KBM-7 (cell line): ENCODE measurements at regions not wholly inside any gene's neighbourhood (a gene's known extent, or its start where the extent isn't known, plus 50 kb on each side); places are given as distances from the start of the nearest gene placed in this dataset.

Experiments used
- DNase-seq: peaks from one replicate; pipeline ENCODE4 v3.0.0-alpha.2; 2015
- in situ Hi-C: fragments of 300-500 bp; cut with MboI; formaldehyde crosslinking; loops from 2 replicates; pipeline ENCODE4 v1.14.3; 2020; ENCODE audit warnings: low sequenced_read_pairs, low pct_unique_long_range_greater_than_20kb, mixed read lengths

- in situ Hi-C loops, result no loop called here
These were observed 227.5 kb downstream of the TTC32 start for GRCh38 chr2:19674051-19675002.

GRCh38 chr2:19673213-19673791, 228.5 kb downstream of the TTC32 start:
- DNase-seq, result no peak
- in situ Hi-C loops, result no loop called here

More at GRCh38 chr2:19674051-19675002, 227.5 kb downstream of the TTC32 start:
- DNase-seq, result no peak

GRCh38 chr2:19671916-19672315, 229.9 kb downstream of the TTC32 start:
- in situ Hi-C loops, result no loop called here
- no peak for DNase-seq

DNA sequence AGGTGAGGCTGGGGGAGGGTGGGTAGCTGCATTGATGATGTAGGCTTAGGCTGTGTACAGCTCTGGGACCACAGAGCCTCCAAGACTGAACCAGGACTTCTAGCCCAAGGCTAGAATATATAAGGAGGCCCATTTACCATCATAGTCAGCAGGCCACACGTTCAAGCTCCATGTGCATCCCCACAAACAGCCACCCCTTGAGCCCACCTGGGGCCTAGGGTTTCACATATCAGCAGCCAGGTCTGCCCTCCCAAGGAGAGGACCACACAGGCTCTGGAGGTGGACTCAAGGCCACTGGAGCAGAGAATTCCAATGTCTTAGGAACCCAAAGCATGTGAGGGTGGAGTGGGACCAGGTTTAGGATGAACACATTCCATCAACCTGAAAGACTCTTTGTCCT, 230.5 kb downstream of the TTC32 start:
- in situ Hi-C loops, result no loop called here
- DNase-seq, result no peak

- in situ Hi-C loops, result no loop called here
- no peak for DNase-seq
These were observed 231.5 kb downstream of the TTC32 start for GRCh38 chr2:19670303-19670702.

DNA sequence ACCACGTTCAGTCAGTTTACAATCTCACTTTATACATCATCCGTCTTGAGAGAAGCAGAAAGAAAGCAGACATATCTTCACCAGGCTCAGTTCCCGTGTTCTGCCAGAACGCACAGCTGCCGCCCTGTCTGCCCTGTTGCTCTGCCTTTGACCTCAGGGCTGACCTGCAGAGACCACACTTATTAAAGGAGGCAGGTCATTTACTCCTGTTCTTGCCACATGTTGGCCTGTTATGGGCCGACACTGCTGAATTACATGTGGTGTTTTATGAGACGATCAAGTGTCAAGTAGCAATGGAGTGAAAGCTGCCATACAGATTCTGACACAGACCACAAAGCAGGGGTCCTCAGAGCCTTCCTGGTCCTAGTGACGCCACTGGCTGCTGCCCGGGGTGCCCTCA, 232.2 kb downstream of the TTC32 start:
- in situ Hi-C loops, result no loop called here

DNA sequence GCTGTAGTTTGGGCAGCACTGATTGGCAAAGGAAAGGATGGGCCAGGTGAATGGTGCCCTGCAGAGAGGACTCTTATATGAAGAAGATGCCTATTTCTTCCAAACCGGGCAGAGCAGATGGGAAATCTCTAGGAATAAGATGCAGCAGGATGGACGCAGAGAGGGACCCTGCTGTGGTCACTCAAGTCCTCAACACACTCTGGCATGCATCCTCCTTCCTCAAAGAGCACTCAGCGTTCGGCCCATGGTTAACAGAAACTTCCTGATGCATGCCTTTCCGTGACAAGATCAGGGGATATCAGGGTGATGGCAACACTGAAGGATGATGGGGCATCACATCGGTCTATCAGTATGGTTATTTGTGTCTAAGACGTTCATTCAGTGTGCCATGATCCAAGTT, 232.7 kb downstream of the TTC32 start:
- no peak for DNase-seq
- in situ Hi-C loops, result no loop called here

More for the DNA sequence above, 232.2 kb downstream of the TTC32 start:
- DNase-seq, result no peak

DNA sequence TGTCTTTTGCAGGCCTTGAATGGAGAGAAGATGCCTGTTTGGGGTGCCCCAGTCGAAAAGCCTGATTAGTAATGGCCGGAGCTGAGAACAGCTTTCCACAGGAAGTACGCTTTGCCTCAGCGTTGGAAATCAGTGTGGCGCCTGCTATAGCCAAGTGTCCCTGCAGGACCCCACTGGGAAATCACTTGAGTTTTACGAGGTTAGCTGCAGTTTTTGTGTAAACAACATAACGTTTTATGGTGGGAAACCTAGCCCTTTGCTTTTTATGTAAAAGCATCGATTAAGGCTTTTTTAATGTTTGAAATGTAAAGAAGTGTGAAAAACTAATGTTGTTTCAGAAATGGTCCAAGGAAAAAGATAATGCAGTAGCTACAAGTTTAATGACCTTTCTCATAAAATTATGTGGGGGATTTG, 234.2 kb downstream of the TTC32 start:
- DNase-seq, result no peak
- in situ Hi-C loops, result no loop called here

DNA sequence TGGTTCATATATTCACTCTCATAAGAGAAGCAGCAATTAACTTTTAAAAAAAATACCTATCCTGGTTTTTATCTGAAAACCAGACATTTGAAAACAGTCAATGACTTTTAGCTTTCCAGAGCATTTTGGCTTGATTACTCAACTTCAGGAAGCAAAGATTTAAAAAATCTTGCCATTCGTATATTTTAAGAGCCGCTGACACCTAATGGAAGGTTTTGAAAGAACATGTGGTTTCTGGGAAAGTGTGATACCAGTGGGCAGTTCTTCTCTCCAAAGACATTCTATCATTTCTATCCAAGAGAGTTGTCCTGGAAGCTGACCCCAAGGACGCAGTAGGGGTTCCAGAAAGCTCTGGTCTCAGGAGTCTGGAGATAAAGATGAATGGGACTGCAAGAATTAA, 234.7 kb downstream of the TTC32 start:
- in situ Hi-C loops, result no loop called here
- DNase-seq, result no peak

GRCh38 chr2:19664646-19665045, 237.1 kb downstream of the TTC32 start:
- in situ Hi-C loops, result no loop called here
- no peak for DNase-seq

- DNase-seq, result no peak
- in situ Hi-C loops, result no loop called here
These were observed 242.6 kb downstream of the TTC32 start for GRCh38 chr2:19659024-19659792.

GRCh38 chr2:19656011-19656410, 245.8 kb downstream of the TTC32 start:
- in situ Hi-C loops, result no loop called here

GRCh38 chr2:19654310-19655090, 247.3 kb downstream of the TTC32 start:
- no peak for DNase-seq
- in situ Hi-C loops, result no loop called here

More at GRCh38 chr2:19656011-19656410, 245.8 kb downstream of the TTC32 start:
- no peak for DNase-seq

GRCh38 chr2:19653509-19653908, 248.3 kb downstream of the TTC32 start:
- in situ Hi-C loops, result no loop called here
- no peak for DNase-seq

GRCh38 chr2:19652811-19653210, 249.0 kb downstream of the TTC32 start:
- DNase-seq, result no peak
- in situ Hi-C loops, result no loop called here

GRCh38 chr2:19651466-19651865, 250.3 kb downstream of the TTC32 start:
- no peak for DNase-seq
- in situ Hi-C loops, result no loop called here

DNA sequence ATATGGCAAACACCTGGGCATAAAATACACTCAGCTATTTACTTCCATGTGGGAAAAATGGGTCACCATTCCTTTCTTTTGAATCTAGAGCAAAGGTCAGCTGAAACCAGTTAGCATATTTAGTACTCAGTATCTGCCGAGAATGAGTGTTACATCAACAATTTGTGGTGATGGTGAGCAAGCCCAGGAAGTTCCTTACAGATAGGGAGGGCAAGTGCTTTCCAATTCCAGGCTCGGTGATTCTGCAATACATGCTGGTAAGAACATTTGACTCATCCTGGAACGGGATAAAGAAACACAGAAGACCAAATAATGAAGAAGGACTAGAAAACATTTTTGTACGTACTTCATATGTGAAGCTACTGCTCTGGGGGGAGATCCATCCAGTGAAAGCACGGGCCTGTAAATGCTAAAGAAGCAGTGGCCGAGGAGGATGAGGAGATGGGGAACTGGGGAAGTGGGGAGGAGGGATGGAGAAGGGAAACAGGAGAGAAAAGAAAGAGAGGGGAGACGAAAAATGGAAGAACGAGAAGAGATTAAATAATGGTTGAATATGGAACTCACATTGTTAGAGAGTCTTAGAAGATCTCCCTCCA, 251.9 kb downstream of the TTC32 start:
- no peak for DNase-seq

DNA sequence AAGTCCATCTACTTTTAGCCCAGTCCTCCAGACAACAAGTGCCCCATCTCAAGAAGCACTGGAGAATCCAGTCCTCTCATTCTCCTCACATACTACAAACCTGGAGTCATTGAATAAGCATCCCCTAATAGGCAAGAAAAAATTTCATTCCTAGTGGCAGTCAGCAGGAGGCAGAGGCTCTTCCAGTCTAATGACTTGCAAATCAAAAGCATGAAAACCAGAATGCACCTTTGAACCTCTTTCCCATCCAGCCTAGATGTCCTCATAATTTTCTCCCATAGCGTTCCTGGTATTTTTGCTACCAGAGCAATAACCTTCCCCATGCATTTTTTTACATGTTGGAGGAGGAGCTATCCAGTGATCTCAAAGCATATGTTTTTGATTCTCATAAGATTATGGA, 252.6 kb downstream of the TTC32 start:
- DNase-seq, result no peak
- in situ Hi-C loops, result no loop called here

More for the DNA sequence above, 251.9 kb downstream of the TTC32 start:
- in situ Hi-C loops, result no loop called here

GRCh38 chr2:19648583-19648982, 253.2 kb downstream of the TTC32 start:
- in situ Hi-C loops, result no loop called here
- no peak for DNase-seq
